H9 (cell line): ENCODE measurements at regions not wholly inside any gene's neighbourhood (a gene's known extent, or its start where the extent isn't known, plus 50 kb on each side); places are given as distances from the start of the nearest gene placed in this dataset.

ENCODE experiments used
- DNase-seq: peaks from one replicate; pipeline ENCODE4 v3.0.0-alpha.2; 2017
- H2AFZ ChIP-seq: one replicate; pipeline ENCODE4 v1.6.1; 2013; ENCODE audit warnings: mild to moderate bottlenecking, low read length, control low read depth, moderate library complexity
- H2AK5ac ChIP-seq: 2 replicates; pipeline ENCODE4 v1.6.1; 2013; ENCODE audit warnings: low read length, control low read depth, mixed read lengths; ENCODE audit not compliant: insufficient read length
- H2BK120ac ChIP-seq: one replicate; pipeline ENCODE4 v1.6.1; 2013; ENCODE audit warnings: low read depth, mild to moderate bottlenecking, low read length, control low read depth, inconsistent platforms; ENCODE audit not compliant: poor library complexity, severe bottlenecking
- H2BK12ac ChIP-seq: 2 replicates; pipeline ENCODE4 v1.6.1; 2013; ENCODE audit warnings: low read length, control low read depth, mixed read lengths, low read depth; ENCODE audit not compliant: insufficient read length
- H2BK15ac ChIP-seq: 2 replicates; pipeline ENCODE4 v1.6.1; 2013; ENCODE audit warnings: low read depth, low read length, control low read depth
- H2BK20ac ChIP-seq: one replicate; pipeline ENCODE4 v1.6.1; 2013; ENCODE audit warnings: low read depth, mild to moderate bottlenecking, low read length, control low read depth, inconsistent platforms; ENCODE audit not compliant: poor library complexity, severe bottlenecking
- H2BK5ac ChIP-seq: 2 replicates; pipeline ENCODE4 v1.6.1; 2013; ENCODE audit warnings: low read length, control low read depth, mixed read lengths; ENCODE audit not compliant: insufficient read length
- H3K14ac ChIP-seq: 2 replicates; pipeline ENCODE4 v1.6.1; 2013; ENCODE audit warnings: low read length, control low read depth; ENCODE audit not compliant: insufficient read depth
- H3K18ac ChIP-seq: 2 replicates; pipeline ENCODE4 v1.6.1; 2013; ENCODE audit warnings: low read depth, mild to moderate bottlenecking, mixed read lengths, low read length, control low read depth; ENCODE audit not compliant: insufficient read length
- H3K23ac ChIP-seq: 2 replicates; pipeline ENCODE4 v1.6.1; 2013; ENCODE audit warnings: low read length, control low read depth, mixed read lengths, low read depth; ENCODE audit not compliant: insufficient read length
- H3K23me2 ChIP-seq: 2 replicates; pipeline ENCODE4 v1.6.1; 2013; ENCODE audit warnings: low read depth, mild to moderate bottlenecking, mixed read lengths, low read length, control low read depth; ENCODE audit not compliant: insufficient read length, poor library complexity, severe bottlenecking
- H3K27ac ChIP-seq: 2 replicates; pipeline ENCODE4 v1.5.1; 2013; ENCODE audit warnings: low read length, control low read depth, mixed read lengths, low read depth; ENCODE audit not compliant: insufficient read length
- H3K27me3 ChIP-seq: 2 replicates; pipeline ENCODE4 v1.6.1; 2013; ENCODE audit warnings: low read length, control low read depth, inconsistent platforms; ENCODE audit not compliant: insufficient read depth
- H3K4ac ChIP-seq: 2 replicates; pipeline ENCODE4 v1.6.1; 2013; ENCODE audit warnings: low read depth, mild to moderate bottlenecking, control low read depth, inconsistent platforms, low read length, moderate library complexity
- H3K4me1 ChIP-seq: 2 replicates; pipeline ENCODE4 v1.6.1; 2013; ENCODE audit warnings: low read length, control low read depth, inconsistent platforms; ENCODE audit not compliant: insufficient read depth
- H3K4me2 ChIP-seq: 2 replicates; pipeline ENCODE4 v1.6.1; 2013; ENCODE audit warnings: low read length, control low read depth, mixed read lengths; ENCODE audit not compliant: insufficient read length, insufficient read depth
- H3K56ac ChIP-seq: 2 replicates; pipeline ENCODE4 v1.6.1; 2013; ENCODE audit warnings: low read depth, mild to moderate bottlenecking, mixed read lengths, low read length, control low read depth; ENCODE audit not compliant: insufficient read length
- H3K79me1 ChIP-seq: 2 replicates; pipeline ENCODE4 v1.6.1; 2013; ENCODE audit warnings: low read depth, mild to moderate bottlenecking, moderate library complexity, low read length, control low read depth, inconsistent platforms; ENCODE audit not compliant: insufficient read depth, poor library complexity, severe bottlenecking
- H3K79me2 ChIP-seq: 2 replicates; pipeline ENCODE4 v1.6.1; 2013; ENCODE audit warnings: low read length, control low read depth, inconsistent platforms; ENCODE audit not compliant: insufficient read depth
- H3K9ac ChIP-seq: 2 replicates; pipeline ENCODE4 v1.6.1; 2013; ENCODE audit warnings: low read length, control low read depth, mixed read lengths; ENCODE audit not compliant: insufficient read length; ENCODE audit errors: extremely low read depth
- H3K9me3 ChIP-seq: one replicate; pipeline ENCODE4 v1.6.1; 2013; ENCODE audit warnings: low read depth, low read length, inconsistent platforms; ENCODE audit not compliant: control insufficient read depth
- H3T11ph ChIP-seq: one replicate; pipeline ENCODE4 v1.6.1; 2013; ENCODE audit warnings: mild to moderate bottlenecking, low read length, control low read depth, inconsistent platforms
- H4K20me1 ChIP-seq: one replicate; pipeline ENCODE4 v1.6.1; 2013; ENCODE audit not compliant: control insufficient read depth, insufficient read length, insufficient read depth
- H4K5ac ChIP-seq: 2 replicates; pipeline ENCODE4 v1.6.1; 2013; ENCODE audit warnings: low read depth, mild to moderate bottlenecking, mixed read lengths, low read length, control low read depth; ENCODE audit not compliant: insufficient read length
- H4K8ac ChIP-seq: replicated peaks from 2 replicates; pipeline ENCODE4 v1.6.1; 2013; ENCODE audit warnings: low read length, control low read depth, mixed read lengths, low read depth; ENCODE audit not compliant: insufficient read length
- H4K91ac ChIP-seq: 2 replicates; pipeline ENCODE4 v1.6.1; 2013; ENCODE audit warnings: low read depth, mild to moderate bottlenecking, moderate library complexity, mixed read lengths, low read length, control low read depth; ENCODE audit not compliant: insufficient read length
- H3K27ac Mint-ChIP-seq, 3 experiments: 2 replicates in 2 of 3; 3 replicates in 1 of 3; pipeline ENCODE4 v1.8.0; 2020 to 2021; ENCODE audit warnings: mixed read lengths in 3 of 3, mild to moderate bottlenecking in 1 of 3, moderate library complexity in 1 of 3
- H3K27me3 Mint-ChIP-seq: 2 replicates; pipeline ENCODE4 v1.8.0; 2021; ENCODE audit warnings: low read depth, mild to moderate bottlenecking, moderate library complexity, mixed read lengths
- H3K36me3 Mint-ChIP-seq, 3 experiments: 2 replicates in 2 of 3; 3 replicates in 1 of 3; pipeline ENCODE4 v1.8.0; 2020 to 2021; ENCODE audit warnings: low read depth in 3 of 3, mixed read lengths in 3 of 3; ENCODE audit not compliant: insufficient read depth in 1 of 3
- H3K4me1 Mint-ChIP-seq, 2 experiments: 2 replicates each; pipeline ENCODE4 v1.8.0; 2020; ENCODE audit warnings: mixed read lengths in 2 of 2
- H3K4me3 Mint-ChIP-seq, 2 experiments: 2 replicates in 1 of 2; 3 replicates in 1 of 2; pipeline ENCODE4 v1.8.0; 2020 to 2021; ENCODE audit warnings: mild to moderate bottlenecking in 2 of 2, mixed read lengths in 2 of 2, moderate library complexity in 1 of 2
- H3K9me3 Mint-ChIP-seq, 2 experiments: 2 replicates in 1 of 2; 3 replicates in 1 of 2; pipeline ENCODE4 v1.8.0; 2020; ENCODE audit warnings: mild to moderate bottlenecking in 2 of 2, mixed read lengths in 2 of 2, moderate library complexity in 1 of 2
- CTCF ChIP-seq: fragments of 200-600 bp; sonication (generic); conservative IDR thresholded peaks from 3 replicates; pipeline ENCODE4 v1.8.0; 2021; ENCODE audit warnings: antibody characterized with exemption, mild to moderate bottlenecking
- WGBS: extraction: QIAGEN DNeasy Blood & Tissue Kit; methylation state at CpG from one replicate; pipeline ENCODE4 v1.1.7; 2013; ENCODE audit warnings: missing lambda C conversion rate, low lambda C conversion rate, mixed read lengths; ENCODE audit not compliant: insufficient read length; ENCODE audit errors: extremely low coverage; 5-methylcytosine and 5-hydroxymethylcytosine counted together

GRCh38 chr4:177099211-177099610 is 210.5 kb upstream of the NEIL3 start:
- Histone ChIP-seq H3K23me2 (no peaks in the 10 kb centered on the region), H2AFZ (no peak overlapping the region), H2BK5ac (no peak overlapping the region), H3T11ph (no peak overlapping the region), H4K8ac (no peak overlapping the region), H4K20me1 (no peaks in the 10 kb centered on the region), H3K4ac (no peak overlapping the region), H2AK5ac (no peak overlapping the region), H2BK12ac (no peak overlapping the region), H3K14ac (no peak overlapping the region), H3K79me1 (no peaks in the 10 kb centered on the region), H2BK120ac (no peak overlapping the region), H4K5ac (no peak overlapping the region), H3K27ac (no peak overlapping the region), H3K27me3 (no peaks in the 10 kb centered on the region), H3K18ac (no peak overlapping the region), H2BK20ac (no peak overlapping the region), H3K4me2 (no peak overlapping the region), H3K56ac (no peak overlapping the region), H3K23ac (no peak overlapping the region), H2BK15ac (no peak overlapping the region), H3K79me2 (no peaks in the 10 kb centered on the region), H4K91ac (no peak overlapping the region), H3K9me3 (no peaks in the 10 kb centered on the region), H3K9ac (no peak overlapping the region), H3K4me1 (no peaks in the 10 kb centered on the region)
- H3K4me3 Mint-ChIP-seq, result no peak overlapping the region
- no peaks in the 10 kb centered on the region for H3K4me1 Mint-ChIP-seq
- no CpG with 5 or more reads among the region's 6 CpGs for WGBS
- no peak for TF ChIP-seq CTCF
- no peaks in the 10 kb centered on the region for H3K36me3 Mint-ChIP-seq
- no peak overlapping the region for H3K27ac Mint-ChIP-seq
- H3K9me3 Mint-ChIP-seq, result no peaks in the 10 kb centered on the region
- no peak for DNase-seq
- H3K27me3 Mint-ChIP-seq, result no peaks in the 10 kb centered on the region
